ENCODE measurements at regions not wholly inside any gene's neighbourhood (a gene's known extent, or its start where the extent isn't known, plus 50 kb on each side); places are given as distances from the start of the nearest gene placed in this dataset.

DNA sequence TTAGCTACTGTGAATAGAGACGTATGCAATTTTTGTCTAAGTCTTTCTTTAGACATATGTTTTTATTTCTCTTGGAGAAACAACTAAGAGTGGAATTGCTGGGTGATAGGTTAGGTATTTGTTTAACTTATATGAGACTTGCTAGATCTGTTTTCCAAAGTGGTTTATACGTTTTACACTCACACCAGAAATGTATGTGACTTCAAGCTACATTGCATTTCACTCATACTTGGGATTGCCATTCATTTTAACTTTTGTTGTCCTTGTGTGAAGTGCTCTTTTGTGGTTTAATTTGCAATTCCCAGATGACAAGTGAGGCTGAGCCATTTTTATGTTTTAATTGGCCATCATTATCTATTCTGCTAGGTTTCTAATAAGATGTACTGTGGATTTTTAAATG lies 817.2 kb downstream of the GLUD2 start:
- Histone ChIP-seq H3K36me3 (replicated peaks; ENCODE audit: insufficient read depth, low read length) (no peaks in the 10 kb centered on the region), H3F3A (ENCODE audit: insufficient read depth, low read length) (no peaks in the 10 kb centered on the region), H3K9me2 (replicated peaks; ENCODE audit: insufficient read depth, low read length) (no peaks in the 10 kb centered on the region), H3K4me1 (ENCODE audit: low read length) (no peaks in the 10 kb centered on the region), H3K4me3 (ENCODE audit: low read length) (no peak overlapping the region), H3K79me2 (ENCODE audit: low read length) (no peaks in the 10 kb centered on the region), H3K9ac (ENCODE audit: low read length) (no peak overlapping the region), H4K20me1 (ENCODE audit: insufficient read depth, low read length) (no peaks in the 10 kb centered on the region), H3K4me2 (ENCODE audit: low read depth, low read length) (no peak overlapping the region), H2AFZ (ENCODE audit: low read length) (no peak overlapping the region), H3K27me3 (replicated peaks; ENCODE audit: insufficient read depth, low read length) (no peaks in the 10 kb centered on the region), H3K27ac (ENCODE audit: low read length) (no peak overlapping the region), H3K9me3 (replicated peaks; ENCODE audit: insufficient read depth, low read length) (no peaks in the 10 kb centered on the region)
- DNase-seq: no peak
- no peak for TF ChIP-seq EZH2 (optimal IDR thresholded peaks at IDR 0.05; ENCODE audit: low read depth, low read length)
- no peak for TF ChIP-seq EZH2phosphoT487 (IDR thresholded peaks at IDR 0.05; ENCODE audit: low read length)
- TF ChIP-seq, protein P1, sequence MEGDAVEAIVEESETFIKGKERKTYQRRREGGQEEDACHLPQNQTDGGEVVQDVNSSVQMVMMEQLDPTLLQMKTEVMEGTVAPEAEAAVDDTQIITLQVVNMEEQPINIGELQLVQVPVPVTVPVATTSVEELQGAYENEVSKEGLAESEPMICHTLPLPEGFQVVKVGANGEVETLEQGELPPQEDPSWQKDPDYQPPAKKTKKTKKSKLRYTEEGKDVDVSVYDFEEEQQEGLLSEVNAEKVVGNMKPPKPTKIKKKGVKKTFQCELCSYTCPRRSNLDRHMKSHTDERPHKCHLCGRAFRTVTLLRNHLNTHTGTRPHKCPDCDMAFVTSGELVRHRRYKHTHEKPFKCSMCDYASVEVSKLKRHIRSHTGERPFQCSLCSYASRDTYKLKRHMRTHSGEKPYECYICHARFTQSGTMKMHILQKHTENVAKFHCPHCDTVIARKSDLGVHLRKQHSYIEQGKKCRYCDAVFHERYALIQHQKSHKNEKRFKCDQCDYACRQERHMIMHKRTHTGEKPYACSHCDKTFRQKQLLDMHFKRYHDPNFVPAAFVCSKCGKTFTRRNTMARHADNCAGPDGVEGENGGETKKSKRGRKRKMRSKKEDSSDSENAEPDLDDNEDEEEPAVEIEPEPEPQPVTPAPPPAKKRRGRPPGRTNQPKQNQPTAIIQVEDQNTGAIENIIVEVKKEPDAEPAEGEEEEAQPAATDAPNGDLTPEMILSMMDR (IDR thresholded peaks at IDR 0.05; ENCODE audit: low read length): no peak

DNA sequence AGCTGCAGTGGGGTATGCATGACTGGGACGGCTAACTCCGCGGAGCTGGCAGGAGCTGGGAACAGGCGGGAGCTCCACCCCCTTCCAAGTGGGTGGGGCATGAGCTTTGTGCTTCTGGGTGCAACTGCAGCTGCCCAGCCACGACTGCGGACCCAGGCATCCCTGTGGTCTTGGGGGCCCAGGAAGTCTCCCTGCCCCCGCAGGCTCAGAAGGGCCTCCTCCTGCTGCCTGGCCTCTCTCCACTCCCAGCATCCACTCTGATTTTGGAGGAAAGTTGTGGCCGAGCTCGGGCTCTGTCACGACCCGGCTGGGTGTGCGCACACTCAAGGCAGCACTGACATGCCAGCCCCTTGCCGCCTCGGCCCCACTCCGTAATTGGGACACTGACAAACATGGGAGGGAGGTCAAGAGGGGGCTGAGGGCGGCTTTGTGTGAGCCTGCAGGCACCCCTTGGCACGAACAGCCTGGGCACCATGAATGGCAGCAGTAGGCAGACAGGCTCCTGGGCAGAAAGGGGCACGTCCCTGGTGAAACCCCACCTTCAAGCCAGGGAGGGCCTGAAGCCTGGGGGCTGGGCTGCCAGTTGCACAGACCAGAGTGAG lies 822.6 kb downstream of the GLUD2 start:
- Histone ChIP-seq H4K20me1 (ENCODE audit: insufficient read depth, low read length) (no peaks in the 10 kb centered on the region), H3K4me2 (ENCODE audit: low read depth, low read length) (no peak overlapping the region), H3K27me3 (replicated peaks; ENCODE audit: insufficient read depth, low read length) (no peaks in the 10 kb centered on the region), H3K36me3 (replicated peaks; ENCODE audit: insufficient read depth, low read length) (no peaks in the 10 kb centered on the region), H3K27ac (ENCODE audit: low read length) (no peak overlapping the region), H3K4me1 (ENCODE audit: low read length) (no peaks in the 10 kb centered on the region), H3K4me3 (ENCODE audit: low read length) (no peak overlapping the region), H3K9me2 (replicated peaks; ENCODE audit: insufficient read depth, low read length) (no peaks in the 10 kb centered on the region), H3K9ac (ENCODE audit: low read length) (no peak overlapping the region), H3K79me2 (ENCODE audit: low read length) (no peaks in the 10 kb centered on the region), H2AFZ (ENCODE audit: low read length) (no peak overlapping the region), H3K9me3 (replicated peaks; ENCODE audit: insufficient read depth, low read length) (no peaks in the 10 kb centered on the region), H3F3A (ENCODE audit: insufficient read depth, low read length) (no peaks in the 10 kb centered on the region)
- no peak for DNase-seq
- TF ChIP-seq, protein P1 (IDR thresholded peaks at IDR 0.05; ENCODE audit: low read length): no peak
- TF ChIP-seq EZH2phosphoT487 (IDR thresholded peaks at IDR 0.05; ENCODE audit: low read length) (no peak), EZH2 (optimal IDR thresholded peaks at IDR 0.05; ENCODE audit: low read depth, low read length) (no peak)

DNA sequence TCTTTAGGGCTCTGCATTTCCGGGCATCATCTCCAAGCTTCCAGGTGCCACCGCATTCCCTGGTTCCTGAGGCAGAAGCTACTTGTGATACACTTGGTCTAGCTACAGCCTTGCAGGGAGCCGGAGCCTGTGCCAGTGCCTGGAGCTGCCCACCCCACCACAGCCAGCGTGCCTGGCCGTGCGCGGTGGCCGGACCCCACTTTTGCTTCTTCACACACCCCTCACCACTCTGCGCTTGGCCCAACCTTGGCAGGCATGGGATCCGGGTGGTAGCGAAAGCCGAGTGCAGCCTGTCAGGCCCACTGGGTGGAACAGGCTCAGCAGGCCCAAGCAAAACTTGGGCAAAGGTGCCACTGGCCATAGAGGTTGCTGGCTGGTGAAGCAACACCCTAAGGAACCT lies 823.7 kb downstream of the GLUD2 start:
- Histone ChIP-seq H4K20me1 (ENCODE audit: insufficient read depth, low read length) (no peaks in the 10 kb centered on the region), H3K4me3 (ENCODE audit: low read length) (no peak overlapping the region), H3K9me3 (replicated peaks; ENCODE audit: insufficient read depth, low read length) (no peaks in the 10 kb centered on the region), H3K9me2 (replicated peaks; ENCODE audit: insufficient read depth, low read length) (no peaks in the 10 kb centered on the region), H3K79me2 (ENCODE audit: low read length) (no peaks in the 10 kb centered on the region), H2AFZ (ENCODE audit: low read length) (no peak overlapping the region), H3F3A (ENCODE audit: insufficient read depth, low read length) (no peaks in the 10 kb centered on the region), H3K4me2 (ENCODE audit: low read depth, low read length) (no peak overlapping the region), H3K9ac (ENCODE audit: low read length) (no peak overlapping the region), H3K36me3 (replicated peaks; ENCODE audit: insufficient read depth, low read length) (no peaks in the 10 kb centered on the region), H3K4me1 (ENCODE audit: low read length) (no peaks in the 10 kb centered on the region), H3K27me3 (replicated peaks; ENCODE audit: insufficient read depth, low read length) (no peaks in the 10 kb centered on the region), H3K27ac (ENCODE audit: low read length) (no peak overlapping the region)
- TF ChIP-seq, protein P1 (IDR thresholded peaks at IDR 0.05; ENCODE audit: low read length): no peak
- TF ChIP-seq EZH2phosphoT487 (IDR thresholded peaks at IDR 0.05; ENCODE audit: low read length) (no peak), EZH2 (optimal IDR thresholded peaks at IDR 0.05; ENCODE audit: low read depth, low read length) (no peak)
- DNase-seq: no peak
